ENCODE measurements at regions not wholly inside any gene's neighbourhood (a gene's known extent, or its start where the extent isn't known, plus 50 kb on each side); places are given as distances from the start of the nearest gene placed in this dataset.

DNA sequence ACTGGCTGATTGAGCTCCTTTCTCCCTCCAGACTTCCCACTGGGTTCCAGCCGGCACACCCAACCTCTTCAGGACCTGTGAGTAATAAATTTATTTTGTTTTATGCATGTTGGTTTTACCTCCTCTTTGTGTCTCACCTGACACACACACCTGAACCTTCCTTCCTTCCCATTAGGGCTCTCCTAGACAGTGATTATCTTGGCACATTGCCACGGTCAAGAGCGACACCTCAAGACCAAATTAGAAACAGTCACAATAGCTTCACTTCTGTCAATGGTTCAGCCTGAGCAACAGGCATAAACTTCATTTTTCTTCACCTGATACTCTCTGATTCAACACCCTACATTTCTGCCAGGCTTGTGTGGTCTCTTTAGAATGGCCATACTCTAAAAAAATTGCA lies 296.3 kb upstream of the SMARCA2 start:
- peaks cover 34% of the 10 kb centered on the region for H3K9me3 Mint-ChIP-seq
- H3K4me3 Mint-ChIP-seq: no peak overlapping the region
- no peaks in the 10 kb centered on the region for H3K27me3 Mint-ChIP-seq (ENCODE audit: insufficient read depth)
- no peak for DNase-seq
- no peaks in the 10 kb centered on the region for H3K36me3 Mint-ChIP-seq (ENCODE audit: low read depth)
- TF ChIP-seq, protein P1, sequence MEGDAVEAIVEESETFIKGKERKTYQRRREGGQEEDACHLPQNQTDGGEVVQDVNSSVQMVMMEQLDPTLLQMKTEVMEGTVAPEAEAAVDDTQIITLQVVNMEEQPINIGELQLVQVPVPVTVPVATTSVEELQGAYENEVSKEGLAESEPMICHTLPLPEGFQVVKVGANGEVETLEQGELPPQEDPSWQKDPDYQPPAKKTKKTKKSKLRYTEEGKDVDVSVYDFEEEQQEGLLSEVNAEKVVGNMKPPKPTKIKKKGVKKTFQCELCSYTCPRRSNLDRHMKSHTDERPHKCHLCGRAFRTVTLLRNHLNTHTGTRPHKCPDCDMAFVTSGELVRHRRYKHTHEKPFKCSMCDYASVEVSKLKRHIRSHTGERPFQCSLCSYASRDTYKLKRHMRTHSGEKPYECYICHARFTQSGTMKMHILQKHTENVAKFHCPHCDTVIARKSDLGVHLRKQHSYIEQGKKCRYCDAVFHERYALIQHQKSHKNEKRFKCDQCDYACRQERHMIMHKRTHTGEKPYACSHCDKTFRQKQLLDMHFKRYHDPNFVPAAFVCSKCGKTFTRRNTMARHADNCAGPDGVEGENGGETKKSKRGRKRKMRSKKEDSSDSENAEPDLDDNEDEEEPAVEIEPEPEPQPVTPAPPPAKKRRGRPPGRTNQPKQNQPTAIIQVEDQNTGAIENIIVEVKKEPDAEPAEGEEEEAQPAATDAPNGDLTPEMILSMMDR (IDR thresholded peaks at IDR 0.05): no peak
- no peaks in the 10 kb centered on the region for H3K4me1 Mint-ChIP-seq (ENCODE audit: low read depth)
- H3K27ac Mint-ChIP-seq: no peak overlapping the region

DNA sequence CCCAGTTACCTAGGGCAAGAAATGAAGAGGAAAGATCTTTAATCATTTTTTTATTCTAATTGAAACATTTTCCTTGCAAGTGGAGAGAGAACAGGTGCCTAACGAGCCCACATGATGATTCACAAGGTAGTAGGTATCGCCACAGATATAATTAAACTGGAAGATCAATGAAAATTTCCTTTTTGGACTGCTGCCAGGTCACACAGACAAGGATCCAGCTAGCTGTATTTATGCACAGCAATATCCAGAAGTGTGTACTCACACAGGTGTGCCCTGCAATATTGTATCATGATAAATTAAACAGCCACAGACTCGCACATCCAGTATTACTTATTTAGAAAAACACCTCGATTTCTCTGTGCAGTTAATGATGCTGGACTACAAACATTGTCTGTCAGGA lies 294.0 kb upstream of the SMARCA2 start:
- no peaks in the 10 kb centered on the region for H3K4me1 Mint-ChIP-seq (ENCODE audit: low read depth)
- H3K9me3 Mint-ChIP-seq: peaks cover 26% of the 10 kb centered on the region
- no peak for DNase-seq
- H3K27ac Mint-ChIP-seq: no peak overlapping the region
- TF ChIP-seq, protein P1 (IDR thresholded peaks at IDR 0.05): no peak
- no peaks in the 10 kb centered on the region for H3K36me3 Mint-ChIP-seq (ENCODE audit: low read depth)
- H3K27me3 Mint-ChIP-seq (ENCODE audit: insufficient read depth): no peaks in the 10 kb centered on the region
- no peak overlapping the region for H3K4me3 Mint-ChIP-seq

DNA sequence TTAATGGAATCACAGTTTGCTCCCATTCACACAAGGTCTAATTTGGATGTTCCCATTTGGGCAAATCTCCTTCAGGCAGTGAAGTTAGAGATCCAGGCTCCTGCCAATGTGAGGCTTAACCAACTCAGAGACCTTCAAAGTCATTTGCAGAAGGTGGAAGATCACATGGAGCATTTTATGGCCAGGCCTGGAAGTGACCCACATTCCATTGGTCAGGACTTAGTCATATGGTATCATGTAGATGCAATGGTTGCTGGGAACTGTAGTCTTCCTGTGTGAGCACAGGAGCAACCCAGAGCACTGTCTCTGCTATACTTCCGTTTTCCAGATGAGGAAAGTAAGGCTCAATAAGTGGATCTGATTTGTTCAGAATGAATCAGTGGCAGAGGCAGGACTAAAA lies 292.7 kb upstream of the SMARCA2 start:
- TF ChIP-seq, protein P1 (IDR thresholded peaks at IDR 0.05): no peak
- no peaks in the 10 kb centered on the region for H3K36me3 Mint-ChIP-seq (ENCODE audit: low read depth)
- H3K4me3 Mint-ChIP-seq: no peak overlapping the region
- H3K27ac Mint-ChIP-seq: no peak overlapping the region
- no peaks in the 10 kb centered on the region for H3K4me1 Mint-ChIP-seq (ENCODE audit: low read depth)
- H3K9me3 Mint-ChIP-seq: peaks cover 27% of the 10 kb centered on the region
- no peak for DNase-seq
- no peaks in the 10 kb centered on the region for H3K27me3 Mint-ChIP-seq (ENCODE audit: insufficient read depth)

DNA sequence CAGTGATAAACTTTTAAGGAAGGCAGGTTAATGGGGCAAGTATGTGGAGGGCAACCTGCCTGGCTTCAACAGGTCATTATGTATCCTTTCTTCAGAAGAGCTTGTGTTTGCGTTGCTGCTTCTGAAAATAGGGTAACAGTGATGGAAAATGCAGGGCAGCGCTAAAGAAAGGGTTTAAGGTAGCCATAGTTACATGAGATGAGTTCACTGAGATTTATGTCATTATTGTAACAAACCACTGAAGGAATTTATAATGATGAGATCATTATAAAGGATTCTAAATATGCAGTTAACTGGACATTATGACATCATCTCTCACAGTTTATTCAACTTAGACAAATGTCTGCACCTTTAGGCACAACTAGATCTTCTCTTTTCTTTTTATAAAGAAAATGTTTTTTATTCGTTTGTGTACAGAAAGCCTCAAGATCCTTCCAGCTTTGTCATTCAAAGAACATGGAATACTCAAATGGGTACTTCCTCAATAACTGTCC lies 291.6 kb upstream of the SMARCA2 start:
- H3K4me3 Mint-ChIP-seq: no peak overlapping the region
- peaks cover 27% of the 10 kb centered on the region for H3K9me3 Mint-ChIP-seq
- H3K36me3 Mint-ChIP-seq (ENCODE audit: low read depth): no peaks in the 10 kb centered on the region
- H3K27ac Mint-ChIP-seq: no peak overlapping the region
- H3K4me1 Mint-ChIP-seq (ENCODE audit: low read depth): no peaks in the 10 kb centered on the region
- no peaks in the 10 kb centered on the region for H3K27me3 Mint-ChIP-seq (ENCODE audit: insufficient read depth)
- DNase-seq: no peak
- TF ChIP-seq, protein P1 (IDR thresholded peaks at IDR 0.05): no peak

DNA sequence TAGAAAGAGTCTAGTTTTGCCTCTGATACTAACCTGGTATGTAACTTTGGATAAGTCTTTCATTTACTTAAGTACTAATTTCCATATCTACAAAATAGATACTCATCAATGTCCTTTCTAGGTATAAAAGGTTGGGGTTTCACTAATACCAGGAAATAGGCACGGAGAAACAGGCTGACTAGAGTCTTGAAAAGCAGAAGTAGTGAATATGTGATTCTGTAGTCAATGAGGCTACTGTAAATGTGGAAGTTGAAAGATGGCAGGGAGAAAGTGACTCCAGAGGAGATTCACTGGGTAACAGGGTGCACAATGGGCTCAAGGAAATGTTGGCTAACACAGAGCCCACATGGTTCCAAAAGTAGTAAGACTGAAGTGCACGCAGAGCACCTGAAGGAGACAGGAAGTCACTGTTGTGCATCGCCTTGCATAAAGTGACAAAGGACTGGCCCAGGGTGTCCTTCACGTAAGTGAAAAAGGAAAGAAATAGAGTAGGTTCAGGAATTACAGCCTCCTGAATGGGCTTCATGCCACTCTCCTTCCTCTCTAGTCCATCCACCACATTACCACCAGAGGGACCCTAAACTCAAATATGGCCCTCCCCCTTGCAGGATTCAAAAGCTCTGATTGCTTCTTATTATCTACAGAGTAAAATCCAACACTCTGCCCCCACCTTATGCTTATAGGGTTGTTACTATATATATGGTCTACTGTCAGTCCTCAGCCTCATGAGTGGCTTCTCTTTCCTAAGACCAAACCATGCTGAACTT lies 288.0 kb upstream of the SMARCA2 start:
- Mint-ChIP-seq H3K9me3 (peaks cover 25% of the 10 kb centered on the region), H3K4me3 (no peak overlapping the region), H3K36me3 (ENCODE audit: low read depth) (no peaks in the 10 kb centered on the region), H3K27me3 (ENCODE audit: insufficient read depth) (no peaks in the 10 kb centered on the region), H3K4me1 (ENCODE audit: low read depth) (no peaks in the 10 kb centered on the region), H3K27ac (no peak overlapping the region)
- TF ChIP-seq, protein P1 (IDR thresholded peaks at IDR 0.05): no peak
- no peak for DNase-seq
